BLaER1 (cell line): ENCODE measurements at regions not wholly inside any gene's neighbourhood (a gene's known extent, or its start where the extent isn't known, plus 50 kb on each side); places are given as distances from the start of the nearest gene placed in this dataset.

Experiments used
- H3K27ac ChIP-seq: shearing (Covaris generic); formaldehyde crosslinking; 2 replicates; pipeline ENCODE4 v1.8.1; 2022
- H3K27me3 ChIP-seq: shearing (Covaris generic); formaldehyde crosslinking; 2 replicates; pipeline ENCODE4 v1.8.1; 2022
- H3K36me3 ChIP-seq: shearing (Covaris generic); formaldehyde crosslinking; 2 replicates; pipeline ENCODE4 v1.8.1; 2022
- H3K4me1 ChIP-seq: shearing (Covaris generic); formaldehyde crosslinking; 2 replicates; pipeline ENCODE4 v1.8.1; 2022
- H3K4me2 ChIP-seq: shearing (Covaris generic); formaldehyde crosslinking; 2 replicates; pipeline ENCODE4 v1.8.1; 2022
- H3K4me3 ChIP-seq: shearing (Covaris generic); formaldehyde crosslinking; 2 replicates; pipeline ENCODE4 v1.8.1; 2022
- H3K9ac ChIP-seq: shearing (Covaris generic); formaldehyde crosslinking; 2 replicates; pipeline ENCODE4 v1.8.1; 2022
- H3K9me3 ChIP-seq: shearing (Covaris generic); formaldehyde crosslinking; 2 replicates; pipeline ENCODE4 v1.8.1; 2022
- H4K20me1 ChIP-seq: shearing (Covaris generic); formaldehyde crosslinking; 2 replicates; pipeline ENCODE4 v1.8.1; 2022
- Cebpa-rat ChIP-seq: shearing (Covaris generic); IDR thresholded peaks from 2 replicates; pipeline ENCODE4 v1.8.1; 2022

GRCh38 chr4:174438711-174439110 lies 83.6 kb downstream of the HPGD start:
- H3K4me1 ChIP-seq, result no peaks in the 10 kb centered on the region
- no peak for TF ChIP-seq Cebpa-rat

GRCh38 chr4:174437749-174438148 lies 84.5 kb downstream of the HPGD start:
- no peak for TF ChIP-seq Cebpa-rat
- Histone ChIP-seq H3K36me3 (no peaks in the 10 kb centered on the region), H4K20me1 (no peaks in the 10 kb centered on the region), H3K4me1 (no peaks in the 10 kb centered on the region), H3K27me3 (no peaks in the 10 kb centered on the region), H3K27ac (no peak overlapping the region), H3K9ac (no peak overlapping the region), H3K9me3 (no peaks in the 10 kb centered on the region), H3K4me3 (no peak overlapping the region), H3K4me2 (no peak overlapping the region)

More at GRCh38 chr4:174438711-174439110, 83.6 kb downstream of the HPGD start:
- no peaks in the 10 kb centered on the region for H3K9me3 ChIP-seq
- no peaks in the 10 kb centered on the region for H3K27me3 ChIP-seq
- no peak overlapping the region for H3K4me3 ChIP-seq
- H3K27ac ChIP-seq, result no peak overlapping the region
- no peak overlapping the region for H3K9ac ChIP-seq
- no peak overlapping the region for H3K4me2 ChIP-seq
- H3K36me3 ChIP-seq, result no peaks in the 10 kb centered on the region
- H4K20me1 ChIP-seq, result no peaks in the 10 kb centered on the region

GRCh38 chr4:174437324-174437723 lies 85.0 kb downstream of the HPGD start:
- Histone ChIP-seq H4K20me1 (no peaks in the 10 kb centered on the region), H3K27ac (no peak overlapping the region), H3K36me3 (no peaks in the 10 kb centered on the region), H3K9me3 (no peaks in the 10 kb centered on the region), H3K4me1 (no peaks in the 10 kb centered on the region), H3K4me2 (no peak overlapping the region), H3K4me3 (no peak overlapping the region), H3K27me3 (no peaks in the 10 kb centered on the region), H3K9ac (no peak overlapping the region)
- no peak for TF ChIP-seq Cebpa-rat

- H3K4me1 ChIP-seq, result no peaks in the 10 kb centered on the region
- H3K9ac ChIP-seq, result no peak overlapping the region
- H4K20me1 ChIP-seq, result no peaks in the 10 kb centered on the region
- no peaks in the 10 kb centered on the region for H3K36me3 ChIP-seq
- no peaks in the 10 kb centered on the region for H3K9me3 ChIP-seq
- no peak overlapping the region for H3K4me3 ChIP-seq
- TF ChIP-seq Cebpa-rat, result no peak
- no peaks in the 10 kb centered on the region for H3K27me3 ChIP-seq
- no peak overlapping the region for H3K4me2 ChIP-seq
- H3K27ac ChIP-seq, result no peak overlapping the region
Measured at GRCh38 chr4:174436377-174436776, 85.9 kb downstream of the HPGD start.

GRCh38 chr4:174435974-174436373 lies 86.3 kb downstream of the HPGD start:
- H3K27ac ChIP-seq, result no peak overlapping the region
- H3K9ac ChIP-seq, result no peak overlapping the region
- H3K9me3 ChIP-seq, result no peaks in the 10 kb centered on the region
- H4K20me1 ChIP-seq, result no peaks in the 10 kb centered on the region
- no peak overlapping the region for H3K4me2 ChIP-seq
- TF ChIP-seq Cebpa-rat, result no peak
- H3K36me3 ChIP-seq, result no peaks in the 10 kb centered on the region
- H3K4me1 ChIP-seq, result no peaks in the 10 kb centered on the region
- no peak overlapping the region for H3K4me3 ChIP-seq
- H3K27me3 ChIP-seq, result no peaks in the 10 kb centered on the region

GRCh38 chr4:174434455-174434854 lies 87.8 kb downstream of the HPGD start:
- Histone ChIP-seq H3K27ac (no peak overlapping the region), H3K9ac (no peak overlapping the region), H4K20me1 (no peaks in the 10 kb centered on the region), H3K4me2 (no peak overlapping the region), H3K36me3 (no peaks in the 10 kb centered on the region), H3K4me3 (no peak overlapping the region), H3K4me1 (no peaks in the 10 kb centered on the region), H3K9me3 (no peaks in the 10 kb centered on the region), H3K27me3 (no peaks in the 10 kb centered on the region)
- no peak for TF ChIP-seq Cebpa-rat

- Histone ChIP-seq H3K27me3 (no peaks in the 10 kb centered on the region), H3K36me3 (no peaks in the 10 kb centered on the region), H3K9me3 (no peaks in the 10 kb centered on the region), H3K4me1 (no peaks in the 10 kb centered on the region; the same call in 1 of the 2 replicates), H3K27ac (no peak overlapping the region), H3K4me2 (no peak overlapping the region), H3K4me3 (no peak overlapping the region), H4K20me1 (no peaks in the 10 kb centered on the region), H3K9ac (no peak overlapping the region)
- TF ChIP-seq Cebpa-rat, result no peak
Measured at GRCh38 chr4:174430576-174430975, 91.7 kb downstream of the HPGD start.

GRCh38 chr4:174429701-174430410 lies 92.4 kb downstream of the HPGD start:
- TF ChIP-seq Cebpa-rat, result no peak
- H3K36me3 ChIP-seq, result no peaks in the 10 kb centered on the region

GRCh38 chr4:174427571-174428140 lies 94.6 kb downstream of the HPGD start:
- Histone ChIP-seq H3K9me3 (no peaks in the 10 kb centered on the region), H3K27ac (no peak overlapping the region), H3K4me2 (no peak overlapping the region), H3K27me3 (no peaks in the 10 kb centered on the region), H3K4me3 (no peak overlapping the region), H3K36me3 (no peaks in the 10 kb centered on the region), H3K9ac (no peak overlapping the region), H4K20me1 (no peaks in the 10 kb centered on the region), H3K4me1 (peaks cover 18% of the 10 kb centered on the region)
- TF ChIP-seq Cebpa-rat, result no peak

More at GRCh38 chr4:174429701-174430410, 92.4 kb downstream of the HPGD start:
- no peak overlapping the region for H3K9ac ChIP-seq
- no peaks in the 10 kb centered on the region for H3K9me3 ChIP-seq
- no peak overlapping the region for H3K4me3 ChIP-seq
- H3K27ac ChIP-seq, result no peak overlapping the region
- H3K4me1 ChIP-seq, result no peaks in the 10 kb centered on the region; the same call in 1 of the 2 replicates
- H3K4me2 ChIP-seq, result no peak overlapping the region
- H4K20me1 ChIP-seq, result no peaks in the 10 kb centered on the region
- no peaks in the 10 kb centered on the region for H3K27me3 ChIP-seq

GRCh38 chr4:174425669-174426068 lies 96.6 kb downstream of the HPGD start:
- no peaks in the 10 kb centered on the region for H3K27me3 ChIP-seq
- peaks cover 30% of the 10 kb centered on the region for H3K4me1 ChIP-seq
- TF ChIP-seq Cebpa-rat, result no peak
- no peaks in the 10 kb centered on the region for H3K9me3 ChIP-seq
- no peak overlapping the region for H3K4me2 ChIP-seq
- H3K27ac ChIP-seq, result no peak overlapping the region
- no peaks in the 10 kb centered on the region for H3K36me3 ChIP-seq
- H3K4me3 ChIP-seq, result no peak overlapping the region
- no peak overlapping the region for H3K9ac ChIP-seq
- H4K20me1 ChIP-seq, result no peaks in the 10 kb centered on the region
